ENCODE measurements at regions not wholly inside any gene's neighbourhood (a gene's known extent, or its start where the extent isn't known, plus 50 kb on each side); places are given as distances from the start of the nearest gene placed in this dataset.
"Not testable (repeated sequence)": the region's sequence is repeated elsewhere in the genome, so short reads cannot be mapped to it uniquely, and the experiment has no call there.

- no peak for DNase-seq (ENCODE audit: low spot score)
Observed at GRCh38 chr6:168369786-168370185, 50.2 kb upstream of the DACT2 start.

- DNase-seq (ENCODE audit: low spot score): peak; percentile 92
Observed at GRCh38 chr6:168370310-168370991, 50.9 kb upstream of the DACT2 start.

GRCh38 chr6:168371185-168371584, 51.6 kb upstream of the DACT2 start:
- DNase-seq (ENCODE audit: low spot score): no peak

- DNase-seq (ENCODE audit: low spot score): no peak
Observed at GRCh38 chr6:168371618-168371980, 52.0 kb upstream of the DACT2 start.

- peak; percentile 86 for DNase-seq (ENCODE audit: low spot score)
Observed at GRCh38 chr6:168371981-168372711, 52.6 kb upstream of the DACT2 start.

GRCh38 chr6:168372889-168373288, 53.3 kb upstream of the DACT2 start:
- DNase-seq (ENCODE audit: low spot score): peak; percentile 33

- DNase-seq (ENCODE audit: low spot score): peak; percentile 49
Observed at GRCh38 chr6:168373389-168373788, 53.8 kb upstream of the DACT2 start.

GRCh38 chr6:168374051-168374502, 54.5 kb upstream of the DACT2 start:
- peak; percentile 59 for DNase-seq (ENCODE audit: low spot score)

GRCh38 chr6:168374541-168375071, 55.0 kb upstream of the DACT2 start:
- DNase-seq (ENCODE audit: low spot score): peak; percentile 73

- DNase-seq (ENCODE audit: low spot score): peak; percentile 68
Observed at GRCh38 chr6:168376120-168376519, 56.5 kb upstream of the DACT2 start.

- peak; percentile 85 for DNase-seq (ENCODE audit: low spot score)
Observed at GRCh38 chr6:168376811-168377483, 57.4 kb upstream of the DACT2 start.

- peak; percentile 89 for DNase-seq (ENCODE audit: low spot score)
Observed at GRCh38 chr6:168377484-168377855, 57.9 kb upstream of the DACT2 start.

- peak; percentile 28 for DNase-seq (ENCODE audit: low spot score)
Observed at GRCh38 chr6:168377856-168378832, 58.6 kb upstream of the DACT2 start.

GRCh38 chr6:168379579-168379978, 60.0 kb upstream of the DACT2 start:
- not testable (repeated sequence) for DNase-seq (ENCODE audit: low spot score)

GRCh38 chr6:168380166-168380955, 60.6 kb upstream of the SMOC2 start:
- not testable (repeated sequence) for DNase-seq (ENCODE audit: low spot score)

GRCh38 chr6:168380956-168381605, 59.9 kb upstream of the SMOC2 start:
- no peak for DNase-seq (ENCODE audit: low spot score)

GRCh38 chr6:168381726-168382458, 59.1 kb upstream of the SMOC2 start:
- DNase-seq (ENCODE audit: low spot score): peak; percentile 74

- DNase-seq (ENCODE audit: low spot score): peak; percentile 43
Observed at GRCh38 chr6:168383062-168383854, 57.7 kb upstream of the SMOC2 start.

Data from mesenteric fat pad (tissue), 1 donor.